ENCODE measurements at regions not wholly inside any gene's neighbourhood (a gene's known extent, or its start where the extent isn't known, plus 50 kb on each side); places are given as distances from the start of the nearest gene placed in this dataset.

DNA sequence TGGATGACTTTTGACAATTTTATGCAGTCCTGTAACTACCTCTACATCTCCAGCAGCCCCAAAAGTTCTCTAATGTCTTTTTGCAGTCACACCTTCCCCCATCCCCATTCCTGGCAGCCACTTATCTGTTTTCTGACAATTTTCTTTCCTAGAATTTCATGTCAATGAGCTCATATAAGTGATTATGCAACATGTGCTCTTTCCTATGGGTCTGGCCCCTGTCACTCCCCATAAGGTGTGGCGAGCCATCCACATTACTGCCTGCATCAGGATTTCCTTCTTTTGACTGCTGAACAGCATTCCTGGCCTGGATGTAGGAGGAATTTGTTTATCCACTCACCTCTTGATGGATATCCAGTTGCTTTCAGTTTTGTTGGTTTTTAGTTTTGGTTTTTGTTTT is 146.7 kb upstream of the MGMT start:
- H3K4me3 ChIP-seq (replicated peaks; ENCODE audit: low read depth, low read length), result no peak overlapping the region
- no peak for DNase-seq (ENCODE audit: extremely low read depth, low read depth)
- TF ChIP-seq, protein P1, sequence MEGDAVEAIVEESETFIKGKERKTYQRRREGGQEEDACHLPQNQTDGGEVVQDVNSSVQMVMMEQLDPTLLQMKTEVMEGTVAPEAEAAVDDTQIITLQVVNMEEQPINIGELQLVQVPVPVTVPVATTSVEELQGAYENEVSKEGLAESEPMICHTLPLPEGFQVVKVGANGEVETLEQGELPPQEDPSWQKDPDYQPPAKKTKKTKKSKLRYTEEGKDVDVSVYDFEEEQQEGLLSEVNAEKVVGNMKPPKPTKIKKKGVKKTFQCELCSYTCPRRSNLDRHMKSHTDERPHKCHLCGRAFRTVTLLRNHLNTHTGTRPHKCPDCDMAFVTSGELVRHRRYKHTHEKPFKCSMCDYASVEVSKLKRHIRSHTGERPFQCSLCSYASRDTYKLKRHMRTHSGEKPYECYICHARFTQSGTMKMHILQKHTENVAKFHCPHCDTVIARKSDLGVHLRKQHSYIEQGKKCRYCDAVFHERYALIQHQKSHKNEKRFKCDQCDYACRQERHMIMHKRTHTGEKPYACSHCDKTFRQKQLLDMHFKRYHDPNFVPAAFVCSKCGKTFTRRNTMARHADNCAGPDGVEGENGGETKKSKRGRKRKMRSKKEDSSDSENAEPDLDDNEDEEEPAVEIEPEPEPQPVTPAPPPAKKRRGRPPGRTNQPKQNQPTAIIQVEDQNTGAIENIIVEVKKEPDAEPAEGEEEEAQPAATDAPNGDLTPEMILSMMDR (IDR thresholded peaks at IDR 0.05; ENCODE audit: low read depth, low read length, missing control alignments), result no peak

DNA sequence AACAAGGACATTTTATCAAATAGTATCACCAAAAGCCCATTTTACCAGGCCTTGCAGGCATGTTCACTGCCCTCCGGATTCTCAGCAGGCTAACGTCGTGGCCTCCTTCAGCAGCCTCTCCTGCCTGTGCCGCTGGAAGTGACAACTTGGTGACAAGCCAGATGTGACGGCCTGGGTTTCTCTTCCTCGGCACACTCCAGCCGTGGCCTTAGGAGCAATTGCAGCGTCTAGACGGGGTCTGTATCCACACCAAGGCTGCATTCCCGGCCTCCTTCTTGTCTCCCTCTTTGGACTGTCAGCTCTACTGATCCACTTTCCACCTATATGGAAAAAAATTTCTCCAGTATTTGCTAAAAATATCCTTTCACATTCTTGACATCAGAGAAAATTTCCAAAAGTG is 145.3 kb upstream of the MGMT start:
- DNase-seq (ENCODE audit: extremely low read depth, low read depth), result no peak
- H3K4me3 ChIP-seq (replicated peaks; ENCODE audit: low read depth, low read length), result no peak overlapping the region
- TF ChIP-seq, protein P1 (IDR thresholded peaks at IDR 0.05; ENCODE audit: low read depth, low read length, missing control alignments), result no peak

DNA sequence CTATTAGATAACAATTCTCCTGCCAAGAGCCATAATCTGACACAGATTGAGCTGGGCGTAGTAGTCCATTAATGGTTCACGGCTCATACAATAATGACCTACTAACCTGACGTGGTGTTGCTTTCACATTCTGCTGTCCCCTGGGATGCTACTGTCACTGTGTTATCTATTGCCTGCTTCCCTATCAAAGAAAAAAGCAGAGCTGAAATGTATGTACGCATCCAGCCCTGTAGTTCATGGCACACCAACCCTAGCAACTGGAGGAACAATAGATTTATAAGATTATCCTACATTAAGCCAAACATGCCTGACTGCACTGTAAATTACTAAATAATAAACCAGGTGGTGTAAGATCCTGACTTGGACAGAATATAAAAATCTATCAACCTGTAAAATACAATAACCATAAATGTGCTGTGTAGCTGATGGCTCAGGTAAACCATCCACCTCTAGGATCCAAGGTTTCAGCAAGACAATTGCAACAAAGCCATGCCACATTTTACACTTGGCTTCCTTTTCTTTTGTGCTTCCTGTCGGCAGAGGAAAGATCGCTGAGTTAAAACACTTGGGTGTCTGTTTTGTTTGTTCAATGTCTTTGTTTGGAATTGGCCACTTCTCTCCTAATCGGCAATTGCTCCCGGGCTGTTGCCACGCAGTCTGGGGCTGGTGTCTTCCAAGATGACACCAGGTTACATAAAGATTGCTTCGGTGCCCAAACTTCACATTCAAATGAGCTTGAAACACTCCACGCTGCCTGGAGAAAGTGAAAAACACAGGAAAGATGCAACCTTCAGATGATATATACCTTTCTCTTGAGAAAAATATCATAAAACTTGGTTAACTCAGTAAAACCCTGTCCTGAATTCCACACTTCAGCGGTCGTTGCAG is 143.9 kb upstream of the MGMT start:
- H3K4me3 ChIP-seq (replicated peaks; ENCODE audit: low read depth, low read length), result no peak overlapping the region
- DNase-seq (ENCODE audit: extremely low read depth, low read depth), result no peak
- TF ChIP-seq, protein P1 (IDR thresholded peaks at IDR 0.05; ENCODE audit: low read depth, low read length, missing control alignments), result no peak

DNA sequence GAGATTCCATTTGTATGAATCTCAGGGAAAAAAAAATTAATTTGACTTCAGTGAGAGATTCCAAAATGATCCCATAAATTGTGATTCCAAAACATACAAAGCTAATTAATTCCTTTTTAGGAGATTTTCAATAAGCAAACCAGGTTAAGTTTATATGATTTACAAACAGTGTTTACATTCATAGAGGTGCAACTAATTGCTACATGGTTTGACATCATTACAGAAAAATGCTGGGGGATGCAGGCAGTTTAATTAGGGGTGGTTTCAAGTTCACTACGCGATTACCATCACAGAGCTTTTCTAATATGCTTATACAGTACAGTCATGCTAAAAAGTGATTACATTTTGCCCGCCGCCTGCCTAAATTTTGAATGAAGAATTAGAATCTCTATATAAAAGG is 143.2 kb upstream of the MGMT start:
- no peak overlapping the region for H3K4me3 ChIP-seq (replicated peaks; ENCODE audit: low read depth, low read length)
- TF ChIP-seq, protein P1 (IDR thresholded peaks at IDR 0.05; ENCODE audit: low read depth, low read length, missing control alignments), result no peak
- no peak for DNase-seq (ENCODE audit: extremely low read depth, low read depth)

DNA sequence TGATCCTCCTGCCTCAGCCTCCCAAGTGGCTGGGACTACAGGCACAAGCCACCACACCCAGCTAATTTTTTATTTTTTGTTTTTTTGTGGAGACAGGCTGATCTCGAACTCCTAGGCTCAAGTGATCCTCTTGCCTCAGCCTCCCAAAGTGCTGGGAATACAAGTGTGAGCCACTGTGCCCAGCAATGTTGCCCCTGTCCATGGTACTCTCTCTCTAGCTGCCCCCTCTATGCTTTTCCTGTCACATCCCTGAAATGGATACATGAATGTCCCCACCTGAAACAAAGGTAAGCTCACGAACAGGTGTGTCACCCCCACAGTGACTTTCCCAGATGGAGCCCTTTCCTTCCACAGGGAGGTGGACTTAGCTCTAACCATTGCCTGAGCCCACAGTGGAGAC is 141.1 kb upstream of the MGMT start:
- TF ChIP-seq, protein P1 (IDR thresholded peaks at IDR 0.05; ENCODE audit: low read depth, low read length, missing control alignments), result no peak

DNA sequence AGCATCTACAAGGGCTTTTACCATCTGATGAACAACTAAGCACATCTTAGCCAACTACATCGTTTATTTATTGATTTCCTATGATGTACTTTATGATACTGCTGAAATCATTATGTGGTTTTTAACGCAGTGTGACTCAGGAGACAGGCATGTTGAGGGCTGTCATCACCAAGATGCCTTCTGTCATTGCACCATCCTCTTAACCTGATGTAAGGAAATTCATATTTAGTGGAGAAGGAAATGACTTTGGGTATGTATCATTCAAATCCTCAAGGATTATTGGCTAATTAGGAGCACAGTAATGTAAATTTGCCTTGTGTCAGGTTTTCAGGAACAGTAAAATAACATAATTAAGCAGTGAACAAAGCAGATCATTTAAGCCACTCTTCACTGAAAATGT is 138.5 kb upstream of the MGMT start:
- no peak overlapping the region for H3K4me3 ChIP-seq (replicated peaks; ENCODE audit: low read depth, low read length)
- TF ChIP-seq, protein P1 (IDR thresholded peaks at IDR 0.05; ENCODE audit: low read depth, low read length, missing control alignments), result no peak
- DNase-seq (ENCODE audit: extremely low read depth, low read depth), result no peak

More for the DNA sequence above, 141.1 kb upstream of the MGMT start:
- no peak overlapping the region for H3K4me3 ChIP-seq (replicated peaks; ENCODE audit: low read depth, low read length)
- no peak for DNase-seq (ENCODE audit: extremely low read depth, low read depth)

Data from HFF-Myc (cell line).